Gastroesophageal sphincter (tissue), 4 donors: ENCODE measurements at regions not wholly inside any gene's neighbourhood (a gene's known extent, or its start where the extent isn't known, plus 50 kb on each side); places are given as distances from the start of the nearest gene placed in this dataset.

Source experiments
- ATAC-seq: fragments of 150-250 bp; one replicate; pipeline ENCODE4 v1.9.1; 2016; ENCODE audit warnings: mild to moderate bottlenecking, moderate library complexity
- H3K27ac ChIP-seq, 4 donors: fragments of 200-600 bp; sonication (generic) in 3 of 4; 1 replicate in 3 of 4; 2 replicates in 1 of 4; pipeline ENCODE4 v1.5.1; 2016 to 2019
- H3K27me3 ChIP-seq: fragments of 200-600 bp; sonication (generic); one replicate; pipeline ENCODE4 v1.5.1; 2019
- H3K36me3 ChIP-seq, 2 donors: fragments of 200-600 bp; sonication (generic); one replicate each; pipeline ENCODE4 v1.5.1; 2019; ENCODE audit warnings: control low read depth in 1 of 2
- H3K4me1 ChIP-seq, 3 donors: fragments of 200-600 bp; sonication (generic); 1 replicate in 2 of 3; 2 replicates in 1 of 3; pipeline ENCODE4 v1.5.1; 2016 to 2019; ENCODE audit warnings: control low read depth in 2 of 3
- H3K4me3 ChIP-seq, 2 donors: fragments of 200-600 bp; sonication (generic); one replicate each; pipeline ENCODE4 v1.5.1; 2019; ENCODE audit warnings: mild to moderate bottlenecking in 1 of 2, moderate library complexity in 1 of 2
- H3K9me3 ChIP-seq, 3 donors: fragments of 200-600 bp; sonication (generic); one replicate each; pipeline ENCODE4 v1.5.1; 2017 to 2019; ENCODE audit warnings: control low read depth in 2 of 3
- EP300 ChIP-seq: sonication (generic); formaldehyde crosslinking; IDR thresholded peaks from one replicate; pipeline ENCODE4 v1.6.1; 2017; ENCODE audit warnings: antibody characterized with exemption, mild to moderate bottlenecking
- POLR2A ChIP-seq, 2 donors: fragments of 450-650 bp; IDR thresholded peaks; one replicate each; pipeline ENCODE4 v1.6.1; 2017; ENCODE audit warnings: antibody characterized with exemption in 2 of 2, mild to moderate bottlenecking in 2 of 2, moderate library complexity in 1 of 2
- POLR2AphosphoS5 ChIP-seq: sonication (generic); formaldehyde crosslinking; IDR thresholded peaks from one replicate; pipeline ENCODE4 v1.6.1; 2017; ENCODE audit warnings: antibody characterized with exemption
- WGBS, 2 donors: methylation state at CpG; one replicate each; pipeline ENCODE4 v1.1.5; 2018; ENCODE audit warnings: low coverage in 1 of 2; 5-methylcytosine and 5-hydroxymethylcytosine counted together
- TF ChIP-seq, protein P1 (sequence below), 4 experiments: fragments of 200-600 bp in 2 of 4; fragments of 450-650 bp in 2 of 4; sonication (generic) in 1 of 4; IDR thresholded peaks; one replicate each; pipeline ENCODE4 v1.5.1; 2017 to 2019; ENCODE audit warnings: antibody characterized with exemption in 4 of 4, mild to moderate bottlenecking in 2 of 4, moderate library complexity in 2 of 4

DNA sequence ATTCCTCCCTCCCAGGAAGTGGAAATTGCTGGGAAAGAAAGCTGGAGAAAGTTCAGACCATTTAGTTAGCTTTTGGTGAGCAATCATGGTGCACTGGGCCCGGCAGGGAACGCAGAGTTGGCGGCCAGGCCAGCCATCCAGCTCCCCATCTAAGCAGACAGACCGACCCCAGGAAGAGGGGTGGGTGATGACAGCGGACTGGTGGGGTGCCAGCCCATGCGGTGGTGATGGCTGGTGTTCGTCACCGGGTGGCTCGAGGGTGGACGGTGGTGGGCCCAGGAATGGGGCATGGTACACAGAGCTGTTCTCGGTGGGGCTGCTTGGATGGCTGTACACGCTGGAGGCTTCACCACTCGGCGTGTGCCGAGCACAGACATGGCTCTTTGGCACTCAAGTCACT lies 85.6 kb upstream of the ARAP3 start:
- TF ChIP-seq POLR2A (IDR thresholded peaks at IDR 0.05), result no peak
- TF ChIP-seq, protein P1, sequence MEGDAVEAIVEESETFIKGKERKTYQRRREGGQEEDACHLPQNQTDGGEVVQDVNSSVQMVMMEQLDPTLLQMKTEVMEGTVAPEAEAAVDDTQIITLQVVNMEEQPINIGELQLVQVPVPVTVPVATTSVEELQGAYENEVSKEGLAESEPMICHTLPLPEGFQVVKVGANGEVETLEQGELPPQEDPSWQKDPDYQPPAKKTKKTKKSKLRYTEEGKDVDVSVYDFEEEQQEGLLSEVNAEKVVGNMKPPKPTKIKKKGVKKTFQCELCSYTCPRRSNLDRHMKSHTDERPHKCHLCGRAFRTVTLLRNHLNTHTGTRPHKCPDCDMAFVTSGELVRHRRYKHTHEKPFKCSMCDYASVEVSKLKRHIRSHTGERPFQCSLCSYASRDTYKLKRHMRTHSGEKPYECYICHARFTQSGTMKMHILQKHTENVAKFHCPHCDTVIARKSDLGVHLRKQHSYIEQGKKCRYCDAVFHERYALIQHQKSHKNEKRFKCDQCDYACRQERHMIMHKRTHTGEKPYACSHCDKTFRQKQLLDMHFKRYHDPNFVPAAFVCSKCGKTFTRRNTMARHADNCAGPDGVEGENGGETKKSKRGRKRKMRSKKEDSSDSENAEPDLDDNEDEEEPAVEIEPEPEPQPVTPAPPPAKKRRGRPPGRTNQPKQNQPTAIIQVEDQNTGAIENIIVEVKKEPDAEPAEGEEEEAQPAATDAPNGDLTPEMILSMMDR (IDR thresholded peaks at IDR 0.05), result no peak
- TF ChIP-seq POLR2AphosphoS5, result no peak
- no peak for TF ChIP-seq EP300
- no peak for ATAC-seq
- H3K4me3 ChIP-seq, result no peak overlapping the region
- WGBS, 2 donors, result 100% methylated on average over 3 to 4 of the region's 15 CpGs
- H3K4me1 ChIP-seq, result peaks cover 0 to 9% (median 0%) of the 10 kb centered on the region in 3 donors
- no peak overlapping the region for H3K27ac ChIP-seq
- no peaks in the 10 kb centered on the region for H3K9me3 ChIP-seq
- H3K36me3 ChIP-seq, result no peaks in the 10 kb centered on the region
- peaks cover under 1% of the 10 kb centered on the region for H3K27me3 ChIP-seq

DNA sequence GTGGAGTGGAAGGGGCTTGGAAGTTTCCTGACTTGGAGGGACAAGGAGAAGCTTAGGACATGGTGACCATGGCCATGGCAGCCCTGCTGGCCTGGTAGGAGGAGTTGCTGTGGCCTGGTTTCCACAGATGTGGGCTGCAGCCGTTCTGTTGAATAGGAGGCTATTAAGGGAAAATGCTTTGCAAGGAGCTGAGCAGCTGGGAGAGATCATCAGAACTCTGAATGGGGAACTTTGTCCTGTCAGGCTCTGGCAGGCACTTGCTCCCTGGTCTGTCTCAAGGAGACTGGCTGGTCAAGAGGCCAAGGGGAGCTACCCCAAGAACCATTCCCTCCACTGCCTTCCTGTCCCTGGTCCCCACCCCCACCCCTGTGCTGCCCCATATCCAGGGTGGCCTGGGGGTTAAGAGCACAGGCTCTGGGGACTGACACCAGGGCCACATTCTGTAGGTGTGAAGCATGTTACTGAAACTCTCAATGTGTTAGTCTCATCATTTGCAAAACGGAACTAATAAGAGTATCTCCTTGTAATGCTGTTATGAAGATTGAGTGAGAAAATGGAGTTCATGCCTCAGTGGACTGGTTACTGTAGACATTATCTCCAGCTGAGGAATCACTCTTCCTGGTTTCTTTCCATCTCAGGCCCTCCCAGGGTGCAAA lies 84.0 kb upstream of the ARAP3 start:
- H3K4me1 ChIP-seq, result no peaks in the 10 kb centered on the region
- WGBS, 2 donors, result 33 to 43% methylated on average over 1 of the region's 2 CpGs
- ATAC-seq, result no peak
- H3K9me3 ChIP-seq, result no peaks in the 10 kb centered on the region
- H3K36me3 ChIP-seq, result no peaks in the 10 kb centered on the region
- H3K4me3 ChIP-seq, result no peak overlapping the region
- TF ChIP-seq, protein P1 (IDR thresholded peaks at IDR 0.05), result no peak
- TF ChIP-seq POLR2A (IDR thresholded peaks at IDR 0.05), result no peak
- peaks cover 16% of the 10 kb centered on the region for H3K27me3 ChIP-seq
- H3K27ac ChIP-seq, result no peak overlapping the region

DNA sequence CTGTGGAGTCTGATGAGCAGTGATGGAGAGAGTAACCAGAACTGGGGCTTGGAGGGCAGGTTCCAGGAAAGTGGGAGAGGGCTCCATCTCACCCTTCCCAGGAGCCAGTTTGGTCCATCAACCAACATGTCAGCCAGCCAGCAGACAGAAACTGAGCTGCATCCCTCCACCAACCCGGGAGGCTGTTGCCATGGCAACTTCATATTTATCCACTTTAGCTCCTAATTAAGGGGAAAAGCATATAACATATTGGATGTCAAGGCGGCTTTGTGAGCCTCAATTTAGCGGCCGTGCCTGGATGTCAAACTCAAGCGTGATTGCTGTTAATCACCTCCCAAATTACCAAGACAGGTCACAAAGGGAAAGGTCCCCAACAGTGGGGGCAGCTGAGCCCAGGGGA lies 81.5 kb upstream of the ARAP3 start:
- Histone ChIP-seq H3K9me3 (no peaks in the 10 kb centered on the region), H3K36me3 (no peaks in the 10 kb centered on the region), H3K27ac (no peak overlapping the region), H3K4me1 (no peaks in the 10 kb centered on the region), H3K4me3 (no peak overlapping the region), H3K27me3 (peaks cover 41% of the 10 kb centered on the region)
- 86% methylated on average over 5 of the region's 5 CpGs; no CpG with 5 or more reads in 1 of the 2 donors for WGBS, 2 donors
- TF ChIP-seq, protein P1 (IDR thresholded peaks at IDR 0.05), result no peak
- TF ChIP-seq POLR2A (IDR thresholded peaks at IDR 0.05) (no peak), EP300 (no peak), POLR2AphosphoS5 (no peak)
- ATAC-seq, result no peak

DNA sequence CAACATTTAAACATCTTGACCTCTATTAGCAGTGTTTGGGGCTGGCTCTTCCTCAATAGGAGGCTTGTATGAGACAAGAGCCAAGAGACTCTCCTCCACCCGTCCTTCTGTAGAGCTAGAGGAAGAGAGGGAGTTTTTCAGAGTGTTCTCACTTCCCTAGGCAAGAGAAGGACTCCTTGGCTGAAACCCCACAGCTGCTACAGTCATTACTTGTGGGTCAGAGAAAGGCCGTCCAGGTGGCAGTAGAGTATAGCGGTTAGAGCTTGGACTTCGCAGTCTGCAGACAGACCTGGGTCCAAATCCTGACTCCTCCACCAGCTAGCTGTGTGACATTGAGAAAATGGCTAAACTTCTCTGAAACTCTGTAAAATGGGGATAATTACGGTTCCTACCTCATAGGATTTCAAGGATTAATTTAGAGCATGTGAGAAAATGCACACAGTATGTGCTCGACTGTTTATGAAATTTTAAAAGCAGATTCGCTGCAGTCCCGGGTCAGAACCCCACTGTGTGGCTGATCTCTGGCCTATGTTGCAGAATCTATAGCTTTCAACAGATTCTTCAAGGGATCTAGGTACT lies 80.8 kb upstream of the ARAP3 start:
- Histone ChIP-seq H3K36me3 (no peaks in the 10 kb centered on the region), H3K27ac (no peak overlapping the region), H3K4me1 (no peaks in the 10 kb centered on the region), H3K9me3 (no peaks in the 10 kb centered on the region), H3K4me3 (no peak overlapping the region), H3K27me3 (peaks cover 48% of the 10 kb centered on the region)
- 81 to 90% methylated on average over 6 to 7 of the region's 8 CpGs for WGBS, 2 donors
- no peak for ATAC-seq
- TF ChIP-seq EP300 (no peak), POLR2A (IDR thresholded peaks at IDR 0.05) (no peak), POLR2AphosphoS5 (no peak)
- TF ChIP-seq, protein P1 (IDR thresholded peaks at IDR 0.05), result no peak

DNA sequence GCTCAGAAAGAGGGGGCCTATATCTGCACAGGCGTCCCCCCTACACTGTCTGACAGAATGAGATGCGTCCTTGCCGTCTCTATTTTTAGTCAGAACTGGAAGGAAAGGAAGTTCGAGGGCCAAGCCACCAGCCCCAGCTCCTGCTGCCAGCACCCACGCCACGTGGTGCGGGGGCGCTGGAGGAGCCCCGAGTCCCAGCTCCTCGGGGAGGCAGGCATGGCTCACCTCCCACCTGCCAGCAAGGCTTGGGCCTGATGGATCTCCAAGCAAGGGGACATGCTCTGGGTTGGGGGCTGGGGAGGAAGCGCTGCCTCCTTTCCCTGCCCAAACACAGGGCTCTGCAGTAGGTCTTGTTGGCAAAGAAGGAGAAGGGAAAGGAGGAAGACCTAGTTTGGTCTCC lies 80.3 kb upstream of the ARAP3 start:
- ATAC-seq, result no peak
- TF ChIP-seq EP300, result no peak
- TF ChIP-seq POLR2AphosphoS5, result no peak
- TF ChIP-seq, protein P1 (IDR thresholded peaks at IDR 0.05), result no peak
- TF ChIP-seq POLR2A (IDR thresholded peaks at IDR 0.05), result no peak
- Histone ChIP-seq H3K36me3 (no peaks in the 10 kb centered on the region), H3K9me3 (no peaks in the 10 kb centered on the region), H3K4me1 (no peaks in the 10 kb centered on the region), H3K27me3 (peaks cover 53% of the 10 kb centered on the region), H3K27ac (no peak overlapping the region), H3K4me3 (no peak overlapping the region)
- 39 to 52% methylated on average over 4 to 10 of the region's 11 CpGs for WGBS, 2 donors
